ENCODE measurements at regions not wholly inside any gene's neighbourhood (a gene's known extent, or its start where the extent isn't known, plus 50 kb on each side); places are given as distances from the start of the nearest gene placed in this dataset.

DNA sequence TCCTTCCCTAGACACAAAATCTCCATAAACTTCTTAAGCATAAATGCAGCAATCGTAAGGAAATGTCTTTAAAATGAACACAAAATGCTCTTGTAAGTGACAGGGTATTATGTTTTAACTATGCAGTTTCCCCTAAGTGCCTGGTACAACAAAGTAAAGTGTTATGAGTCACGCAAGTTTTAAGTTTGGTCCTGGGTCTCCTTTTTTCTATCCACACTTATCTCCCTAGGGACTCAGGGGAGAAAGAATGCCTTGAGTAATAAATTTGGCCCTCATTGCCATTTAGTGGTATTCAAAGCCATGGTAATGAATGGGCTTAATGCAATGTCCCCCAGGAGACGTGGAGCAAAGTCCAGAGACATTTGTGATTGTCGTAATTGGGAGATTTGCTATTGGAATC, 149.1 kb downstream of the MAGEB17 start:
- no peak for TF ChIP-seq CTCF (IDR thresholded peaks at IDR 0.05)
- no peak for TF ChIP-seq POLR2A (IDR thresholded peaks at IDR 0.05)

Measured in heart left ventricle (tissue), 13 donors.